Endothelial cell of umbilical vein (primary cell): ENCODE measurements at regions not wholly inside any gene's neighbourhood (a gene's known extent, or its start where the extent isn't known, plus 50 kb on each side); places are given as distances from the start of the nearest gene placed in this dataset.

Experiments
- BruUV-seq: library from RNA; stranded (reverse); fragments of 400-500 nt; replicated peaks from 2 replicates; lab custom pipeline; 2021; lab: Mats Ljungman, UMichigan
- CTCF ChIA-PET: fragments of 300-600, 350-600 bp; sonication (Branson Sonifier 250); formaldehyde crosslinking; loops from one replicate; lab custom pipeline; 2021; ENCODE audit warnings: antibody characterized with exemption, inconsistent platforms; lab: Charles Lee
- POLR2A ChIA-PET: fragments of 300-600, 350-600 bp; sonication (Branson Sonifier 250); formaldehyde crosslinking; loops from one replicate; lab custom pipeline; 2021; ENCODE audit warnings: antibody characterized with exemption, inconsistent platforms; lab: Charles Lee
- DNase-seq: peaks from one replicate; pipeline ENCODE4 v3.0.0-alpha.2; 2011; ENCODE audit warnings: low read depth, low spot score
- FAIRE-seq: peaks from 2 replicates; lab custom pipeline; 2011; peaks lifted over from hg19 to GRCh38; lab: Jason Lieb, UNC
- H2AFZ ChIP-seq: 2 replicates; pipeline ENCODE4 v1.6.0; 2012; ENCODE audit warnings: low read depth, low read length, control low read depth, inconsistent platforms
- H3K27ac ChIP-seq: 2 replicates; pipeline ENCODE4 v1.5.1; 2011; ENCODE audit warnings: low read depth, mild to moderate bottlenecking, control low read depth, low read length, moderate library complexity; ENCODE audit not compliant: insufficient read depth
- H3K27me3 ChIP-seq, 2 experiments: 2 replicates each; pipeline versions ENCODE4 v1.6.0 to v1.6.1; 2011; ENCODE audit warnings: low read length in 2 of 2, mixed read lengths in 1 of 2; ENCODE audit not compliant: control insufficient read depth in 2 of 2, insufficient read depth in 2 of 2
- H3K36me3 ChIP-seq, 2 experiments: 2 replicates in 1 of 2; 3 replicates in 1 of 2; pipeline ENCODE4 v1.5.1; 2011; ENCODE audit warnings: low read length in 2 of 2, mild to moderate bottlenecking in 1 of 2, moderate library complexity in 1 of 2; ENCODE audit not compliant: control insufficient read depth in 2 of 2, insufficient read depth in 2 of 2; ENCODE audit errors: extremely low read depth in 1 of 2
- H3K4me1 ChIP-seq: 3 replicates; pipeline ENCODE4 v1.5.1; 2011; ENCODE audit warnings: mild to moderate bottlenecking, low read length; ENCODE audit not compliant: control insufficient read depth, insufficient read depth; ENCODE audit errors: extremely low read depth
- H3K4me2 ChIP-seq: 2 replicates; pipeline ENCODE4 v1.6.1; 2011; ENCODE audit warnings: low read length, control low read depth, mixed read lengths; ENCODE audit not compliant: insufficient read depth
- H3K4me3 ChIP-seq, 3 experiments: fragments of 200-600 bp in 1 of 3; sonication (generic), shearing (Covaris generic) in 1 of 3; replicated peaks in 1 of 3; 2 replicates each; pipeline ENCODE4 v1.5.1; 2011 to 2016; ENCODE audit warnings: control low read depth in 3 of 3, low read length in 3 of 3, mild to moderate bottlenecking in 2 of 3, inconsistent platforms in 1 of 3, low read depth in 1 of 3, moderate library complexity in 1 of 3; ENCODE audit not compliant: insufficient read depth in 1 of 3
- H3K79me2 ChIP-seq: 2 replicates; pipeline ENCODE4 v1.6.0; 2012; ENCODE audit warnings: low read length, inconsistent platforms; ENCODE audit not compliant: control insufficient read depth, insufficient read depth
- H3K9ac ChIP-seq: replicated peaks from 2 replicates; pipeline ENCODE3; 2011; ENCODE audit warnings: low read length, control low read depth; ENCODE audit not compliant: insufficient read depth; ENCODE audit errors: extremely low read depth
- H3K9me1 ChIP-seq: replicated peaks from 3 replicates; pipeline ENCODE4 v1.6.0; 2011; ENCODE audit warnings: mild to moderate bottlenecking, low read length; ENCODE audit not compliant: control insufficient read depth, insufficient read depth; ENCODE audit errors: extremely low read depth
- H3K9me3 ChIP-seq: replicated peaks from 2 replicates; pipeline ENCODE4 v1.5.1; 2012; ENCODE audit warnings: low read length, inconsistent platforms; ENCODE audit not compliant: control insufficient read depth, insufficient read depth
- H4K20me1 ChIP-seq: replicated peaks from 2 replicates; pipeline ENCODE3; 2011; ENCODE audit warnings: mild to moderate bottlenecking, low read length; ENCODE audit not compliant: control insufficient read depth, insufficient read depth; ENCODE audit errors: extremely low read depth
- CTCF ChIP-seq, 2 donors: IDR thresholded peaks; 1 replicate in 1 of 2; 2 replicates in 1 of 2; pipeline ENCODE4 v1.5.1; 2011; ENCODE audit warnings: low read length in 2 of 2, mild to moderate bottlenecking in 2 of 2, moderate library complexity in 2 of 2, control low read depth in 1 of 2, inconsistent platforms in 1 of 2, low read depth in 1 of 2; ENCODE audit not compliant: insufficient read depth in 1 of 2; ENCODE audit errors: extremely low read depth in 1 of 2
- EZH2 ChIP-seq: IDR thresholded peaks from 2 replicates; pipeline ENCODE4 v1.6.1; 2012; ENCODE audit warnings: borderline replicate concordance, low read depth, mild to moderate bottlenecking, moderate library complexity, low read length, inconsistent platforms; ENCODE audit not compliant: severe bottlenecking
- FOS ChIP-seq: IDR thresholded peaks from 2 replicates; pipeline ENCODE4 v1.6.1; 2011; ENCODE audit warnings: mild to moderate bottlenecking, low read length, moderate library complexity, borderline replicate concordance; ENCODE audit not compliant: insufficient read depth
- GATA2 ChIP-seq: IDR thresholded peaks from 2 replicates; pipeline ENCODE4 v1.7.0; 2011; ENCODE audit warnings: low read depth, mild to moderate bottlenecking, moderate library complexity, mixed read lengths, low read length; ENCODE audit not compliant: insufficient read length, insufficient read depth
- JUN ChIP-seq: IDR thresholded peaks from 2 replicates; pipeline ENCODE4 v1.6.1; 2011; ENCODE audit warnings: borderline replicate concordance, low read depth; ENCODE audit not compliant: insufficient read length, insufficient read depth
- MAX ChIP-seq: IDR thresholded peaks from 2 replicates; pipeline ENCODE4 v1.6.1; 2011; ENCODE audit not compliant: insufficient read depth, insufficient read length
- MYC ChIP-seq: IDR thresholded peaks from one replicate; pipeline ENCODE4 v1.6.1; 2011; ENCODE audit warnings: mild to moderate bottlenecking, low read depth, low read length
- POLR2A ChIP-seq: IDR thresholded peaks from 2 replicates; pipeline ENCODE4 v1.6.1; 2012; ENCODE audit warnings: low read depth, mild to moderate bottlenecking, control low read depth, low read length
- POLR2AphosphoS5 ChIP-seq: IDR thresholded peaks from 2 replicates; pipeline ENCODE4 v1.6.1; 2012; ENCODE audit warnings: low read depth, mild to moderate bottlenecking, control low read depth, low read length, moderate library complexity; ENCODE audit not compliant: insufficient read depth
- dilution Hi-C: fragments of 300-500 bp; cut with MboI; formaldehyde crosslinking; loops from one replicate; pipeline ENCODE4 v1.15.0; 2019; ENCODE audit warnings: low sequenced_read_pairs; ENCODE audit not compliant: extremely low pct_ligation_motif_present
- intact Hi-C: fragments of 100-400 bp; cut with micrococcal nuclease; formaldehyde crosslinking; loops from one replicate; pipeline ENCODE4 v1.10.0; 2022

GRCh38 chr3:181610973-181611265, 100.8 kb upstream of the SOX2 start:
- ChIA-PET CTCF (interaction anchor here (1.1 to 4.3 kb wide), 4 partner anchors 11 to 284 kb away, joined by 3 to 25 read pairs (median 6); no protein-coding TSS in a partner anchor), POLR2A (interaction anchor here (1.2 kb wide), 1 partner anchor 11 kb away, joined by 4 read pairs; no protein-coding TSS in a partner anchor)
- no peaks in the 10 kb centered on the region for H3K9me1 ChIP-seq
- FAIRE-seq (no peak), DNase-seq (peak; percentile 21)
- H2AFZ ChIP-seq: no peak overlapping the region
- no peak overlapping the region for H3K4me2 ChIP-seq
- no peaks in the 10 kb centered on the region for H3K9me3 ChIP-seq
- H4K20me1 ChIP-seq: no peaks in the 10 kb centered on the region
- H3K4me3 ChIP-seq: no peak overlapping the region
- H3K4me1 ChIP-seq: peaks cover 19% of the 10 kb centered on the region
- H3K79me2 ChIP-seq: no peaks in the 10 kb centered on the region
- TF ChIP-seq EZH2: no peak
- TF ChIP-seq MYC: no peak
- TF ChIP-seq FOS: no peak
- TF ChIP-seq POLR2A: no peak
- TF ChIP-seq JUN: no peak
- no peak for TF ChIP-seq MAX
- no peak for TF ChIP-seq GATA2
- TF ChIP-seq CTCF (IDR thresholded peaks at IDR 0.05; ENCODE audit: extremely low read depth in 1 of 2, insufficient read depth in 1 of 2, low read depth in 1 of 2, low read length in 2 of 2): no peak
- no peak for TF ChIP-seq POLR2AphosphoS5
- H3K9ac ChIP-seq: no peak overlapping the region
- intact Hi-C loops: no loop called here
- H3K36me3 ChIP-seq: no peaks in the 10 kb centered on the region
- no peaks in the 10 kb centered on the region for H3K27me3 ChIP-seq
- no peak overlapping the region for H3K27ac ChIP-seq
- no TSS peak for BruUV-seq
- dilution Hi-C loops: no loop called here
